ENCODE measurements at regions not wholly inside any gene's neighbourhood (a gene's known extent, or its start where the extent isn't known, plus 50 kb on each side); places are given as distances from the start of the nearest gene placed in this dataset.

- TF ChIP-seq CTCF (IDR thresholded peaks at IDR 0.05) (no peak), POLR2A (IDR thresholded peaks at IDR 0.05) (no peak), POLR2AphosphoS5 (IDR thresholded peaks at IDR 0.05; ENCODE audit: insufficient read depth in 1 of 2, low read depth in 1 of 2) (no peak)
Measured at GRCh38 chr4:127506283-127506682, 126.5 kb upstream of the INTU start.
